Panc1 (cell line): ENCODE measurements at regions not wholly inside any gene's neighbourhood (a gene's known extent, or its start where the extent isn't known, plus 50 kb on each side); places are given as distances from the start of the nearest gene placed in this dataset.

Source experiments
- ATAC-seq: fragments of 200-7000 bp; cut with Tn5 transposase; 2 replicates; pipeline ENCODE4 v1.9.1; 2020; ENCODE audit warnings: mild to moderate bottlenecking, moderate library complexity
- BruUV-seq: library from RNA; stranded (reverse); fragments of 400-500 nt; replicated peaks from 2 replicates; lab custom pipeline; 2021; lab: Mats Ljungman, UMichigan
- CTCF ChIA-PET: fragments of 300-600 bp; sonication (Branson Sonifier 250); formaldehyde crosslinking; loops from one replicate; lab custom pipeline; 2022; ENCODE audit warnings: antibody characterized with exemption; lab: Charles Lee
- POLR2A ChIA-PET: fragments of 300-600 bp; sonication (Branson Sonifier 250); formaldehyde crosslinking; loops from one replicate; lab custom pipeline; 2022; ENCODE audit warnings: antibody characterized with exemption; lab: Charles Lee
- DNase-seq: peaks from one replicate; pipeline ENCODE4 v3.0.0-alpha.2; 2010; ENCODE audit warnings: low read depth, low spot score
- H3K27ac ChIP-seq: 2 replicates; pipeline ENCODE4 v1.5.1; 2011; ENCODE audit warnings: mild to moderate bottlenecking, low read length, inconsistent platforms
- H3K27me3 ChIP-seq: fragments of 200-500 bp; sonication (Bioruptor generic); 2 replicates; pipeline ENCODE4 v1.6.0; 2014; ENCODE audit warnings: low read length, inconsistent platforms; ENCODE audit not compliant: control insufficient read depth, insufficient read depth
- H3K36me3 ChIP-seq: fragments of 200-500 bp; sonication (Bioruptor generic); 2 replicates; pipeline ENCODE4 v1.5.1; 2014; ENCODE audit warnings: inconsistent platforms, mild to moderate bottlenecking, low read length, moderate library complexity; ENCODE audit not compliant: control insufficient read depth, insufficient read depth
- H3K4me1 ChIP-seq: 2 replicates; pipeline ENCODE4 v1.5.1; 2011; ENCODE audit warnings: inconsistent platforms, mild to moderate bottlenecking, low read length, moderate library complexity; ENCODE audit not compliant: control insufficient read depth, insufficient read depth
- H3K4me3 ChIP-seq, 2 experiments: 2 replicates each; pipeline ENCODE4 v1.5.1; 2011 to 2012; ENCODE audit warnings: low read depth in 2 of 2, low read length in 2 of 2, mild to moderate bottlenecking in 2 of 2, inconsistent platforms in 1 of 2, moderate library complexity in 1 of 2
- H3K9me3 ChIP-seq: fragments of 200-500 bp; sonication (Bioruptor generic); 2 replicates; pipeline ENCODE4 v1.5.1; 2014; ENCODE audit warnings: low read depth, mild to moderate bottlenecking, inconsistent platforms, low read length, moderate library complexity; ENCODE audit not compliant: control insufficient read depth, insufficient read depth
- POLR2AphosphoS5 ChIP-seq: IDR thresholded peaks from 2 replicates; pipeline ENCODE4 v1.6.1; 2012; ENCODE audit warnings: mild to moderate bottlenecking, low read depth, low read length, moderate library complexity
- SIN3A ChIP-seq: IDR thresholded peaks from 2 replicates; pipeline ENCODE4 v1.6.1; 2012; ENCODE audit warnings: low read depth, mild to moderate bottlenecking, low read length, moderate library complexity, borderline replicate concordance; ENCODE audit not compliant: insufficient read depth
- TCF7L2 ChIP-seq: IDR thresholded peaks from 2 replicates; pipeline ENCODE4 v1.6.1; 2011; ENCODE audit warnings: mild to moderate bottlenecking, low read depth, low read length, inconsistent platforms
- in situ Hi-C: cut with HindIII; loops from 2 replicates; pipeline ENCODE4 v1.10.0; 2016; ENCODE audit warnings: low sequenced_read_pairs, low pct_unique_long_range_greater_than_20kb
- intact Hi-C: fragments of 100-400 bp; cut with micrococcal nuclease; formaldehyde crosslinking; loops from one replicate; pipeline ENCODE4 v1.10.0; 2022; ENCODE audit not compliant: unreplicated experiment
- TF ChIP-seq, protein P1 (sequence below): fragments of 450-650 bp; IDR thresholded peaks from 2 replicates; pipeline ENCODE4 v1.5.1; 2017; ENCODE audit warnings: mild to moderate bottlenecking
- TF ChIP-seq, protein P2 (sequence below), 2 experiments: IDR thresholded peaks; 2 replicates each; pipeline ENCODE4 v1.6.1; 2011 to 2012; ENCODE audit warnings: low read depth in 2 of 2, control low read depth in 1 of 2, low read length in 1 of 2, mild to moderate bottlenecking in 1 of 2, moderate library complexity in 1 of 2; ENCODE audit not compliant: insufficient read depth in 1 of 2

DNA sequence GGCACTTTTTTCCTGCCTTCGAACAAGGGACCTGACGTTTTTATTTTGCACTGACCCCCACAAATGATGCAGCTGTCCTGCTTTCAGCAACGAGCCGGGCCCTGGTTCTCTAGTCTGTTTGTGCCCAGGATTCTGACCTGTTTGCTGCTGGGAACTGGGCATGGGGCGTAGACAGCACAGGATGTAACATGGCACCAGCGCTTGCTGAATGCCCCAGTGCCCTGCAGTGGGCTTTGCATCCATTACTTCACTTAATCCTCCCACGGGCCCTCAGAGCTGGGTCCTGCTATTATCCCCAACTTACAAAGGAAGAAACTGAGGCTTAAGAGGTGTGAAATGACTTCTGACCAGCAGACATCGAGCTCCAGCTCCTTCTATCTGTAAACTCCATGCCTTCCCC, 80.4 kb upstream of the PMEPA1 start:
- Histone ChIP-seq H3K27me3 (no peaks in the 10 kb centered on the region), H3K4me1 (peaks cover 1% of the 10 kb centered on the region; the same call in 1 of the 2 replicates), H3K4me3 (no peak overlapping the region), H3K9me3 (no peaks in the 10 kb centered on the region), H3K36me3 (no peaks in the 10 kb centered on the region), H3K27ac (no peak overlapping the region)
- ChIA-PET POLR2A (no interaction called here), CTCF (no interaction called here)
- no peak for DNase-seq
- no peak for ATAC-seq
- intact Hi-C loops, result no loop called here
- TF ChIP-seq, protein P1, sequence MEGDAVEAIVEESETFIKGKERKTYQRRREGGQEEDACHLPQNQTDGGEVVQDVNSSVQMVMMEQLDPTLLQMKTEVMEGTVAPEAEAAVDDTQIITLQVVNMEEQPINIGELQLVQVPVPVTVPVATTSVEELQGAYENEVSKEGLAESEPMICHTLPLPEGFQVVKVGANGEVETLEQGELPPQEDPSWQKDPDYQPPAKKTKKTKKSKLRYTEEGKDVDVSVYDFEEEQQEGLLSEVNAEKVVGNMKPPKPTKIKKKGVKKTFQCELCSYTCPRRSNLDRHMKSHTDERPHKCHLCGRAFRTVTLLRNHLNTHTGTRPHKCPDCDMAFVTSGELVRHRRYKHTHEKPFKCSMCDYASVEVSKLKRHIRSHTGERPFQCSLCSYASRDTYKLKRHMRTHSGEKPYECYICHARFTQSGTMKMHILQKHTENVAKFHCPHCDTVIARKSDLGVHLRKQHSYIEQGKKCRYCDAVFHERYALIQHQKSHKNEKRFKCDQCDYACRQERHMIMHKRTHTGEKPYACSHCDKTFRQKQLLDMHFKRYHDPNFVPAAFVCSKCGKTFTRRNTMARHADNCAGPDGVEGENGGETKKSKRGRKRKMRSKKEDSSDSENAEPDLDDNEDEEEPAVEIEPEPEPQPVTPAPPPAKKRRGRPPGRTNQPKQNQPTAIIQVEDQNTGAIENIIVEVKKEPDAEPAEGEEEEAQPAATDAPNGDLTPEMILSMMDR, result no peak
- TF ChIP-seq TCF7L2 (no peak), SIN3A (no peak), POLR2AphosphoS5 (no peak)
- TF ChIP-seq, protein P2, sequence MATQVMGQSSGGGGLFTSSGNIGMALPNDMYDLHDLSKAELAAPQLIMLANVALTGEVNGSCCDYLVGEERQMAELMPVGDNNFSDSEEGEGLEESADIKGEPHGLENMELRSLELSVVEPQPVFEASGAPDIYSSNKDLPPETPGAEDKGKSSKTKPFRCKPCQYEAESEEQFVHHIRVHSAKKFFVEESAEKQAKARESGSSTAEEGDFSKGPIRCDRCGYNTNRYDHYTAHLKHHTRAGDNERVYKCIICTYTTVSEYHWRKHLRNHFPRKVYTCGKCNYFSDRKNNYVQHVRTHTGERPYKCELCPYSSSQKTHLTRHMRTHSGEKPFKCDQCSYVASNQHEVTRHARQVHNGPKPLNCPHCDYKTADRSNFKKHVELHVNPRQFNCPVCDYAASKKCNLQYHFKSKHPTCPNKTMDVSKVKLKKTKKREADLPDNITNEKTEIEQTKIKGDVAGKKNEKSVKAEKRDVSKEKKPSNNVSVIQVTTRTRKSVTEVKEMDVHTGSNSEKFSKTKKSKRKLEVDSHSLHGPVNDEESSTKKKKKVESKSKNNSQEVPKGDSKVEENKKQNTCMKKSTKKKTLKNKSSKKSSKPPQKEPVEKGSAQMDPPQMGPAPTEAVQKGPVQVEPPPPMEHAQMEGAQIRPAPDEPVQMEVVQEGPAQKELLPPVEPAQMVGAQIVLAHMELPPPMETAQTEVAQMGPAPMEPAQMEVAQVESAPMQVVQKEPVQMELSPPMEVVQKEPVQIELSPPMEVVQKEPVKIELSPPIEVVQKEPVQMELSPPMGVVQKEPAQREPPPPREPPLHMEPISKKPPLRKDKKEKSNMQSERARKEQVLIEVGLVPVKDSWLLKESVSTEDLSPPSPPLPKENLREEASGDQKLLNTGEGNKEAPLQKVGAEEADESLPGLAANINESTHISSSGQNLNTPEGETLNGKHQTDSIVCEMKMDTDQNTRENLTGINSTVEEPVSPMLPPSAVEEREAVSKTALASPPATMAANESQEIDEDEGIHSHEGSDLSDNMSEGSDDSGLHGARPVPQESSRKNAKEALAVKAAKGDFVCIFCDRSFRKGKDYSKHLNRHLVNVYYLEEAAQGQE (IDR thresholded peaks at IDR 0.05; ENCODE audit: insufficient read depth in 1 of 2, low read depth in 2 of 2, low read length in 1 of 2), result no peak
- no TSS peak for BruUV-seq
- in situ Hi-C loops, result no loop called here

DNA sequence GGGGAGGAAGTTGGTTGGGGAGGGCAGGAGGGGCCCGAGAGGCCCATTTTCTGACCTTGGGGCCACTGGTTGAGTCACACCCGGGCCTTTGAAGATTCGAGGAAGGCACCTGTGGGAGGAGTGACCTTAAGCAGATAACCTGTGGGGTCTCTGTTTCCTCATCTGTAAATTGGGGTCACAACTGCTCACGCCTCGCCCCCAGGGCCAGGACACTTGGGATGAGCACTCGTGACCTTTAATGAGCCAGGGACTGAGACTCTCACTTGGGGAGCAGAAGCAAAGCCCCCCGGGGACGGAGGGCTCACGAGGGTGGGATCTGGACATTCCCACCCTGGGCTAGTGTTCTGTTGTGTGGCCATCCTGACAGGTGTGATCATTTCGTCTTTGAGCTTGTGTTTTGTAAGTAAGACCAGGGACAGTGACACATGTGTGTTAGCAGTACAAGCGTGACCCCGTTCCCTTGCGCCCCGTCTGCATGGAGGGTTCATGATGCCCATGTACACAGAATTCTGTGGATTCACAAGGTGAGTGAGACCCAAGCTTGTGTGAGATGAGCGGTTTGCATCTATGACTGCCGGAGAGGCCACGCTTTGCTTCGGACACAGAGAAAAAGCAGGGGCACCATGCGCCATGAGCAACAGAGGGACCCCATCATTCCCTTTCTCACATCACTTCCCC, 79.3 kb upstream of the PMEPA1 start:
- TF ChIP-seq, protein P2 (IDR thresholded peaks at IDR 0.05; ENCODE audit: insufficient read depth in 1 of 2, low read depth in 2 of 2, low read length in 1 of 2), result no peak
- no peak for TF ChIP-seq SIN3A
- TF ChIP-seq TCF7L2, result no peak
- TF ChIP-seq POLR2AphosphoS5, result no peak
- TF ChIP-seq, protein P1, result no peak
- no peak overlapping the region for H3K4me3 ChIP-seq
- POLR2A ChIA-PET, result no interaction called here
- DNase-seq, result no peak
- H3K36me3 ChIP-seq, result no peaks in the 10 kb centered on the region
- no peak for ATAC-seq
- CTCF ChIA-PET, result no interaction called here
- intact Hi-C loops, result no loop called here
- H3K27me3 ChIP-seq, result no peaks in the 10 kb centered on the region
- H3K4me1 ChIP-seq, result no peaks in the 10 kb centered on the region
- BruUV-seq, result no TSS peak
- H3K9me3 ChIP-seq, result no peaks in the 10 kb centered on the region
- H3K27ac ChIP-seq, result no peak overlapping the region
- in situ Hi-C loops, result no loop called here
